ENCODE measurements at regions not wholly inside any gene's neighbourhood (a gene's known extent, or its start where the extent isn't known, plus 50 kb on each side); places are given as distances from the start of the nearest gene placed in this dataset.

DNA sequence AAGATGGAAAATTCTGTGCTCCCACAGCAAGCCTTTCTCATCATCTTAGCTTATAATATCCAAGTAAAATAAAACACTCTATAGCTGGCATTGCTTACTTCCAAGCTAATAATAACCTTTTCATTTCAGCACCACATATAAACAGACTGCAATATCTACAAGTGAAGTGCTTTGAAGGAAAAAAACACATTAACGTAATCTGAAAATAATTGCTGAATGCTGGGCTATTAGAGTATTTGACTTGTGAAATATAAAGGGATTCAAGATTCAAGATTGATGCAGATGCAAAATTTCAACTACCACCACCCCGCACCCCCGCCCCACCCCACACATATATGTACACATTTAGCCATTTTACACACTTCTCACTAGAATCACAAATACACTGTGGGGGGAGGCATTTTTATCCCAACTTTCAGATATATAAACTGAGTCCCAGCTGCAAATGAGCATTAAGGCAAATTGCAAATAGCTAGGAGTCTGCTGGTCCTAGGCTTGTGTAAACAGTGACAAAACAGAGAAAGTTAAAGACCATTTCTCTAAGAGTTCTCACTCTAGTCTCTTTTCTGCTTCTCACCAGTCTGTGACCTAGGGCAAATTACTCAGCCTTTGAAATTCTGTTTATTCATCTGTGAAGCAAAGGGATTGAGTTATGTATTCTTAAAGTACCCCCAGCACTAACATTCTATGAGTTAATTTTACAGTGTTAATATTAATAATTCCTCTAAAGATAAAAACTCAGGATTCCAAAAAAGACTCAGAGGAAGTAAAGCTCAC lies 489.4 kb downstream of the PRELID2 start:
- 71 to 86% (median 79%) methylated on average over 3 of the region's 3 CpGs for WGBS, 5 donors
- intact Hi-C loops (cut with DNase I; ENCODE audit: low total_unique reads) = no loop called here

DNA sequence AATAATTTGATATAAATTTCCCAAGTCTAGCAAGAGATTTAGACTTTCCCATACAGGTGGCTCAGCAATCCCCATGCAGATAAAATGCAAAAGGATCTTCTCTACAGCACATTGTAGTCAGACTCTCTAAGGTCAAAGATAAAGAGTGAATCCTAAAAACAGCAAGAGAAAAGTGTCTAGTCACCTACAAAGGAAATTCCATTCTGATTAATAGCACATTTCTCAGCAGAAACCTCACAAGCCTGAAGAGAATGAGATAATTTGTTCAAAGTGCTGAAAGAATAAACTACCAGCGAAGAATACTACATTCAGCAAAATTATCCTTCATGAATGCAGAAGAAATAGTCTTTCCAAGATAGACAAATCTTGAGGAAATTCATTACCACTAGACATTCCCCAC lies 493.3 kb downstream of the PRELID2 start:
- 76 to 97% (median 85%) methylated on average over 1 of the region's 1 CpG for WGBS, 5 donors

More for the DNA sequence above, 489.4 kb downstream of the PRELID2 start:
- Histone ChIP-seq H3K9me3 (peaks cover 0 to 7% (median 0%) of the 10 kb centered on the region in 4 donors), H3K36me3 (no peaks in the 10 kb centered on the region), H3K27ac (no peak overlapping the region), H3K4me1 (peaks cover 0 to 12% (median 5%) of the 10 kb centered on the region in 4 donors), H3K27me3 (no peaks in the 10 kb centered on the region), H3K4me3 (no peak overlapping the region)
- TF ChIP-seq, protein P1, sequence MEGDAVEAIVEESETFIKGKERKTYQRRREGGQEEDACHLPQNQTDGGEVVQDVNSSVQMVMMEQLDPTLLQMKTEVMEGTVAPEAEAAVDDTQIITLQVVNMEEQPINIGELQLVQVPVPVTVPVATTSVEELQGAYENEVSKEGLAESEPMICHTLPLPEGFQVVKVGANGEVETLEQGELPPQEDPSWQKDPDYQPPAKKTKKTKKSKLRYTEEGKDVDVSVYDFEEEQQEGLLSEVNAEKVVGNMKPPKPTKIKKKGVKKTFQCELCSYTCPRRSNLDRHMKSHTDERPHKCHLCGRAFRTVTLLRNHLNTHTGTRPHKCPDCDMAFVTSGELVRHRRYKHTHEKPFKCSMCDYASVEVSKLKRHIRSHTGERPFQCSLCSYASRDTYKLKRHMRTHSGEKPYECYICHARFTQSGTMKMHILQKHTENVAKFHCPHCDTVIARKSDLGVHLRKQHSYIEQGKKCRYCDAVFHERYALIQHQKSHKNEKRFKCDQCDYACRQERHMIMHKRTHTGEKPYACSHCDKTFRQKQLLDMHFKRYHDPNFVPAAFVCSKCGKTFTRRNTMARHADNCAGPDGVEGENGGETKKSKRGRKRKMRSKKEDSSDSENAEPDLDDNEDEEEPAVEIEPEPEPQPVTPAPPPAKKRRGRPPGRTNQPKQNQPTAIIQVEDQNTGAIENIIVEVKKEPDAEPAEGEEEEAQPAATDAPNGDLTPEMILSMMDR (IDR thresholded peaks at IDR 0.05) = no peak
- no peak for TF ChIP-seq POLR2AphosphoS5 (IDR thresholded peaks at IDR 0.05)
- DNase-seq = no peak

DNA sequence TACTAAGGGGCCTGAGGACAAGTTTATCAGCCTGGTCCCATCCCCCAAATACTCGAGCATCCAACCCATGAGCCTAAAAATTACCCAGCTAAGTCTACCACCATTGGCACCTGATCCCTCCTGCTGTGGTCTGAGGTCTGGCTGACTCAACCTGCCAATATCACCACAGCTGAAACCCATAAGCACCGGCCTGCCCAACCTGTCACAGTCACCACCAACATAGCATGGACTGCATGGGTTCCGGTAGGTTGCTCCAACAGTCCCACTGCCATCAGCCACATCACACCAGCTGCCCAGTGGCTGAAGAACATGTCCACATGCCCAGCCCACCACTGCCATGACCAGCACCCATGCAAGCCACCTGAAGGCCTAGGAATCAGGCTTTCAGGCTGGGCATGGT lies 495.0 kb downstream of the PRELID2 start:
- Histone ChIP-seq H3K4me1 (no peaks in the 10 kb centered on the region), H3K36me3 (no peaks in the 10 kb centered on the region), H3K27me3 (no peaks in the 10 kb centered on the region), H3K9me3 (peaks cover 0 to 15% (median 7%) of the 10 kb centered on the region in 4 donors), H3K27ac (no peak overlapping the region), H3K4me3 (no peak overlapping the region)
- intact Hi-C loops (cut with DNase I; ENCODE audit: low total_unique reads) = no loop called here
- no peak for DNase-seq
- no peak for TF ChIP-seq EP300 (IDR thresholded peaks at IDR 0.05)
- no peak for TF ChIP-seq POLR2A (IDR thresholded peaks at IDR 0.05)
- TF ChIP-seq, protein P1 (IDR thresholded peaks at IDR 0.05) = no peak
- TF ChIP-seq POLR2AphosphoS5 (IDR thresholded peaks at IDR 0.05) = no peak
- 83 to 96% (median 90%) methylated on average over 2 to 3 of the region's 3 CpGs for WGBS, 5 donors

More for the DNA sequence above, 493.3 kb downstream of the PRELID2 start:
- peaks cover 0 to 10% (median 4%) of the 10 kb centered on the region in 4 donors for H3K9me3 ChIP-seq
- intact Hi-C loops (cut with DNase I; ENCODE audit: low total_unique reads) = no loop called here
- H3K4me3 ChIP-seq = no peak overlapping the region
- DNase-seq = no peak
- H3K27ac ChIP-seq = no peak overlapping the region
- H3K36me3 ChIP-seq = no peaks in the 10 kb centered on the region
- TF ChIP-seq POLR2A (IDR thresholded peaks at IDR 0.05) (no peak), EP300 (IDR thresholded peaks at IDR 0.05) (no peak), POLR2AphosphoS5 (IDR thresholded peaks at IDR 0.05) (no peak)
- TF ChIP-seq, protein P1 (IDR thresholded peaks at IDR 0.05) = no peak
- peaks cover 0 to 12% (median 5%) of the 10 kb centered on the region in 4 donors for H3K4me1 ChIP-seq
- H3K27me3 ChIP-seq = no peaks in the 10 kb centered on the region

DNA sequence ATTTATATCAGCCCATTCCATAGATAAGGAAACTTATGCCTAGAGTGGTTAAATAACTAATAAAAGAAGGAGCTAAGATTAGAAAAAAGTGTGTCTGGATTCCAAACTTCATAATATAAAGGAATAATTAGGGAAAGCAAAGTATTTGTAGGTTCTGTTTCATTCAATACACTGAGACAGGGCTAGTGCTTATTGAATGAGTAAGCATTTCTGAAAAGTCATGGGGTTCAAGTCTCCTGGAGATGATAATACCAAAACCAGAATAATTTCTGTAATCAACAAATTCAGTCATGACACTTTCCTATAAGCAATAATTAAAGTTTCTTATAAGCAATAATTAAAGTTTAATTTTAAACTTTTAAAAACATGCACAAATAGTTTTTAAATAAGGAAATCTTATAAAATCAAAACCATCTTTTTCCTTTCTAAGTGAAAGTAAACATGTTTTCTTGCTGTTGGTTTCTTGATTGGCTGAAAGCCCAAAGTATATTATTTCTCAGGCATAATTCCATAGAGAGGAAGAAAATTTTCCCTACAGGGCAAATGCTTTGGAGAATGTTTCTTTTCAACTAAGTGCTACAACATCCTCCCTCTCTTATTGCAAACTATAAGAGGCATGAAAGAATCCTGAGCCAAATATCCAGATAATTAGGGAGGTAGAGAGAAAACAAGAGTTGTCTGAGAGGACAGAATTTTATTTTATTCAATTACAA lies 510.2 kb downstream of the PRELID2 start:
- Histone ChIP-seq H3K36me3 (no peaks in the 10 kb centered on the region), H3K27ac (no peak overlapping the region), H3K9me3 (peaks cover 0 to 17% (median 11%) of the 10 kb centered on the region in 4 donors), H3K4me3 (no peak overlapping the region), H3K27me3 (no peaks in the 10 kb centered on the region), H3K4me1 (peaks cover 0 to 4% (median 0%) of the 10 kb centered on the region in 4 donors)
- TF ChIP-seq EP300 (IDR thresholded peaks at IDR 0.05) (no peak), POLR2A (IDR thresholded peaks at IDR 0.05) (no peak), POLR2AphosphoS5 (IDR thresholded peaks at IDR 0.05) (no peak)
- TF ChIP-seq, protein P1 (IDR thresholded peaks at IDR 0.05) = no peak
- peak in 1 of 2 donors; percentile 8 for DNase-seq
- intact Hi-C loops (cut with DNase I; ENCODE audit: low total_unique reads) = no loop called here

Measured in stomach (tissue), 8 donors.